IMR-90 (cell line): ENCODE measurements at regions not wholly inside any gene's neighbourhood (a gene's known extent, or its start where the extent isn't known, plus 50 kb on each side); places are given as distances from the start of the nearest gene placed in this dataset.

Source experiments
- ATAC-seq: fragments of 200-7000 bp; cut with Tn5 transposase; 2 replicates; pipeline ENCODE4 v1.9.1; 2020; ENCODE audit warnings: low read depth, mild to moderate bottlenecking, moderate library complexity
- BruUV-seq: library from RNA; stranded (reverse); fragments of 400-500 nt; replicated peaks from 2 replicates; lab custom pipeline; 2021; lab: Mats Ljungman, UMichigan
- CTCF ChIA-PET: fragments of 300-600 bp; formaldehyde crosslinking; extraction: SDS; loops from one replicate; lab custom pipeline; 2021; ENCODE audit warnings: antibody characterized with exemption; lab: Yijun Ruan, JAX
- POLR2A ChIA-PET: fragments of 300-600 bp; sonication (Branson Sonifier 250); formaldehyde crosslinking; loops from one replicate; lab custom pipeline; 2022; ENCODE audit warnings: antibody characterized with exemption; ENCODE audit not compliant: unreplicated experiment; lab: Charles Lee
- DNase-seq: peaks from one replicate; pipeline ENCODE4 v3.0.0; 2013
- H2AFZ ChIP-seq: replicated peaks from 2 replicates; pipeline ENCODE3; 2013; ENCODE audit warnings: low read length, mild to moderate bottlenecking; ENCODE audit not compliant: poor library complexity
- H2AK5ac ChIP-seq: 2 replicates; pipeline ENCODE4 v1.6.1; 2013; ENCODE audit warnings: low read depth, low read length, inconsistent platforms
- H2AK9ac ChIP-seq: replicated peaks from 2 replicates; pipeline ENCODE3; 2013; ENCODE audit warnings: mild to moderate bottlenecking, low read depth, low read length, moderate library complexity; ENCODE audit not compliant: poor library complexity
- H2BK120ac ChIP-seq: 2 replicates; pipeline ENCODE4 v1.6.1; 2013; ENCODE audit warnings: low read depth, low read length, inconsistent platforms
- H2BK15ac ChIP-seq: 3 replicates; pipeline ENCODE4 v1.6.1; 2013; ENCODE audit warnings: low read depth, low read length, inconsistent platforms
- H2BK20ac ChIP-seq: 2 replicates; pipeline ENCODE4 v1.6.1; 2013; ENCODE audit warnings: low read depth, mild to moderate bottlenecking, inconsistent platforms, low read length, moderate library complexity
- H2BK5ac ChIP-seq: 2 replicates; pipeline ENCODE4 v1.6.1; 2013; ENCODE audit warnings: mild to moderate bottlenecking, low read depth, low read length, inconsistent platforms; ENCODE audit not compliant: poor library complexity, severe bottlenecking
- H3K14ac ChIP-seq: replicated peaks from 2 replicates; pipeline ENCODE4 v1.6.1; 2013; ENCODE audit warnings: low read depth, low read length, inconsistent platforms
- H3K18ac ChIP-seq: 2 replicates; pipeline ENCODE4 v1.6.1; 2013; ENCODE audit warnings: low read depth, low read length, control low read depth
- H3K23ac ChIP-seq: 2 replicates; pipeline ENCODE4 v1.6.1; 2013; ENCODE audit warnings: low read depth, low read length, inconsistent platforms
- H3K27ac ChIP-seq: 2 replicates; pipeline ENCODE4 v1.5.1; 2013; ENCODE audit warnings: mild to moderate bottlenecking, control low read depth, low read length; ENCODE audit not compliant: insufficient read depth
- H3K27me3 ChIP-seq: 2 replicates; pipeline ENCODE4 v1.6.1; 2013; ENCODE audit warnings: low read length; ENCODE audit not compliant: control insufficient read depth, insufficient read depth
- H3K36me3 ChIP-seq: 2 replicates; pipeline ENCODE4 v1.6.1; 2013; ENCODE audit warnings: low read length, mixed read lengths; ENCODE audit not compliant: control insufficient read depth, insufficient read depth
- H3K4ac ChIP-seq: 2 replicates; pipeline ENCODE4 v1.6.1; 2013; ENCODE audit warnings: low read depth, low read length, inconsistent platforms
- H3K4me1 ChIP-seq: 2 replicates; pipeline ENCODE4 v1.6.1; 2013; ENCODE audit warnings: low read length, mixed read lengths; ENCODE audit not compliant: control insufficient read depth, insufficient read depth
- H3K4me2 ChIP-seq: 2 replicates; pipeline ENCODE4 v1.6.1; 2013; ENCODE audit warnings: low read depth, mild to moderate bottlenecking, control low read depth, low read length, moderate library complexity
- H3K4me3 ChIP-seq: 2 replicates; pipeline ENCODE4 v1.5.1; 2013; ENCODE audit warnings: low read depth, mild to moderate bottlenecking, control low read depth, low read length, moderate library complexity; ENCODE audit not compliant: insufficient read depth
- H3K56ac ChIP-seq: 2 replicates; pipeline ENCODE4 v1.6.1; 2013; ENCODE audit warnings: low read length, inconsistent platforms; ENCODE audit not compliant: insufficient read depth; ENCODE audit errors: extremely low read depth
- H3K79me1 ChIP-seq, 2 experiments: 2 replicates each; pipeline ENCODE4 v1.6.1; 2013; ENCODE audit warnings: low read length in 2 of 2, inconsistent platforms in 1 of 2, low read depth in 1 of 2
- H3K9ac ChIP-seq: 2 replicates; pipeline ENCODE4 v1.6.1; 2013; ENCODE audit warnings: low read depth, low read length, control low read depth
- H3K9me1 ChIP-seq: 2 replicates; pipeline ENCODE4 v1.6.1; 2013; ENCODE audit warnings: low read length, inconsistent platforms; ENCODE audit not compliant: insufficient read depth
- H3K9me3 ChIP-seq: 2 replicates; pipeline ENCODE4 v1.6.1; 2013; ENCODE audit warnings: low read length; ENCODE audit not compliant: control insufficient read depth, insufficient read depth
- H4K20me1 ChIP-seq: 2 replicates; pipeline ENCODE4 v1.6.1; 2013; ENCODE audit warnings: low read length, inconsistent platforms; ENCODE audit not compliant: insufficient read depth
- H4K5ac ChIP-seq: 2 replicates; pipeline ENCODE4 v1.6.1; 2013; ENCODE audit warnings: mild to moderate bottlenecking, low read depth, low read length, control low read depth
- H4K8ac ChIP-seq, 2 experiments: 2 replicates each; pipeline ENCODE4 v1.6.1; 2013; ENCODE audit warnings: low read depth in 2 of 2, low read length in 2 of 2, control low read depth in 1 of 2, inconsistent platforms in 1 of 2
- H4K91ac ChIP-seq: 2 replicates; pipeline ENCODE4 v1.6.1; 2013; ENCODE audit warnings: low read depth, low read length, inconsistent platforms; ENCODE audit not compliant: insufficient read depth
- BHLHE40 ChIP-seq: fragments of 150-350 bp; IDR thresholded peaks from 2 replicates; pipeline ENCODE4 v1.6.1; 2016; ENCODE audit warnings: mild to moderate bottlenecking, low read depth, low read length
- CEBPB ChIP-seq: IDR thresholded peaks from 2 replicates; pipeline ENCODE4 v1.6.1; 2012; ENCODE audit warnings: low read depth, low read length, improper control_type of control experiment
- CHD1 ChIP-seq: IDR thresholded peaks from 2 replicates; pipeline ENCODE4 v1.6.1; 2012; ENCODE audit warnings: low read depth, low read length, improper control_type of control experiment
- CTCF ChIP-seq: conservative IDR thresholded peaks from 2 replicates; pipeline ENCODE4 v1.5.1; 2012; ENCODE audit warnings: mild to moderate bottlenecking, low read depth, low read length, improper control_type of control experiment
- ELK1 ChIP-seq: fragments of 150-350 bp; IDR thresholded peaks from 2 replicates; pipeline ENCODE4 v1.6.1; 2016; ENCODE audit warnings: low read depth, mild to moderate bottlenecking, low read length, moderate library complexity, borderline replicate concordance
- FOS ChIP-seq: fragments of 150-350 bp; IDR thresholded peaks from 2 replicates; pipeline ENCODE4 v1.6.1; 2016; ENCODE audit warnings: low read depth, low read length
- MAFK ChIP-seq: IDR thresholded peaks from 2 replicates; pipeline ENCODE4 v1.6.1; 2012; ENCODE audit warnings: low read depth, low read length, improper control_type of control experiment
- MAZ ChIP-seq: IDR thresholded peaks from 2 replicates; pipeline ENCODE4 v1.6.1; 2012; ENCODE audit warnings: low read depth, mild to moderate bottlenecking, low read length, improper control_type of control experiment, moderate library complexity, borderline replicate concordance
- MXI1 ChIP-seq: IDR thresholded peaks from 2 replicates; pipeline ENCODE4 v1.6.1; 2012; ENCODE audit warnings: low read depth, mild to moderate bottlenecking, low read length, moderate library complexity, borderline replicate concordance
- NFE2L2 ChIP-seq: fragments of 150-350 bp; IDR thresholded peaks from 2 replicates; pipeline ENCODE4 v1.6.1; 2016; ENCODE audit warnings: low read depth, mild to moderate bottlenecking, low read length
- POLR2A ChIP-seq: IDR thresholded peaks from 2 replicates; pipeline ENCODE4 v1.6.1; 2012; ENCODE audit warnings: mild to moderate bottlenecking, low read depth, low read length
- RAD21 ChIP-seq: IDR thresholded peaks from 2 replicates; pipeline ENCODE4 v1.6.1; 2012; ENCODE audit warnings: low read length, improper control_type of control experiment
- RCOR1 ChIP-seq: IDR thresholded peaks from 2 replicates; pipeline ENCODE4 v1.6.1; 2012; ENCODE audit warnings: mild to moderate bottlenecking, low read length, improper control_type of control experiment; ENCODE audit not compliant: insufficient replicate concordance
- RFX5 ChIP-seq: IDR thresholded peaks from 2 replicates; pipeline ENCODE4 v1.8.0; 2012; ENCODE audit warnings: low read depth, mild to moderate bottlenecking, low read length, moderate library complexity
- SMC3 ChIP-seq: fragments of 150-350 bp; IDR thresholded peaks from 2 replicates; pipeline ENCODE4 v1.6.1; 2016; ENCODE audit warnings: low read depth, mild to moderate bottlenecking, antibody characterized with exemption, low read length, moderate library complexity
- USF2 ChIP-seq: fragments of 150-350 bp; IDR thresholded peaks from 2 replicates; pipeline ENCODE4 v1.6.1; 2017; ENCODE audit warnings: mild to moderate bottlenecking, antibody characterized with exemption, low read length, low read depth
- WGBS, 2 experiments: methylation state at CpG; one replicate each; pipeline versions ENCODE4 v1.1.5 to v1.1.7; 2013; ENCODE audit warnings: missing lambda C conversion rate in 2 of 2; ENCODE audit not compliant: insufficient read length in 1 of 2; ENCODE audit errors: extremely low coverage in 2 of 2; 5-methylcytosine and 5-hydroxymethylcytosine counted together
- dilution Hi-C: fragments of 300-500 bp; cut with HindIII; formaldehyde crosslinking; loops from one replicate; pipeline ENCODE4 v1.14.3; 2018; ENCODE audit warnings: low sequenced_read_pairs; ENCODE audit not compliant: unreplicated experiment
- in situ Hi-C: fragments of 300-500 bp; cut with MboI; formaldehyde crosslinking; loops from 3 replicates; pipeline ENCODE4 v1.14.3; 2019; ENCODE audit warnings: low sequenced_read_pairs, inconsistent platforms, mixed read lengths
- intact Hi-C: fragments of 100-400 bp; cut with micrococcal nuclease; formaldehyde crosslinking; loops from 2 replicates; pipeline ENCODE4 v1.10.0; 2022

GRCh38 chr10:44178281-44178680, 206.6 kb downstream of the CXCL12 start:
- H3K27ac ChIP-seq = no peak overlapping the region
- no peak overlapping the region for H2BK120ac ChIP-seq
- H3K9ac ChIP-seq = no peak overlapping the region
- no peak overlapping the region for H2AFZ ChIP-seq
- CTCF ChIA-PET = interaction anchor here (0.6 kb wide), 1 partner anchor 120 kb away, joined by 5 read pairs; no protein-coding TSS in a partner anchor
- no peak for TF ChIP-seq RCOR1
- no peak for TF ChIP-seq MAFK
- TF ChIP-seq BHLHE40 = no peak
- no peak for TF ChIP-seq FOS
- no peak for TF ChIP-seq CEBPB
- no peak for TF ChIP-seq SMC3
- TF ChIP-seq RFX5 = no peak
- TF ChIP-seq CHD1 = no peak
- no peak for TF ChIP-seq USF2
- TF ChIP-seq CTCF = no peak
- TF ChIP-seq MAZ = no peak
- TF ChIP-seq ELK1 = no peak
- TF ChIP-seq POLR2A = no peak
- no peak for TF ChIP-seq NFE2L2
- TF ChIP-seq RAD21 = no peak
- TF ChIP-seq MXI1 = no peak
- dilution Hi-C loops = no loop called here
- BruUV-seq = no TSS peak
- H3K56ac ChIP-seq = no peak overlapping the region
- H4K8ac ChIP-seq = no peak overlapping the region
- H3K4me1 ChIP-seq = peaks cover 8% of the 10 kb centered on the region
- no peak overlapping the region for H4K5ac ChIP-seq
- no peaks in the 10 kb centered on the region for H3K79me1 ChIP-seq
- no peak overlapping the region for H3K18ac ChIP-seq
- H3K23ac ChIP-seq = no peak overlapping the region
- H2AK9ac ChIP-seq = no peak overlapping the region
- no peak overlapping the region for H2BK20ac ChIP-seq
- WGBS, 2 experiments = no CpG with 5 or more reads among the region's 3 CpGs
- H3K4me3 ChIP-seq = no peak overlapping the region
- no peaks in the 10 kb centered on the region for H3K9me3 ChIP-seq
- H3K36me3 ChIP-seq = no peaks in the 10 kb centered on the region
- in situ Hi-C loops = no loop called here
- POLR2A ChIA-PET = no interaction called here
- ATAC-seq (no peak), DNase-seq (no peak)
- no peak overlapping the region for H2AK5ac ChIP-seq
- peaks cover 8% of the 10 kb centered on the region; the same call in 1 of the 2 replicates for H3K27me3 ChIP-seq
- no peak overlapping the region for H3K14ac ChIP-seq
- H3K9me1 ChIP-seq = peaks cover 4% of the 10 kb centered on the region; the same call in 1 of the 2 replicates
- no peak overlapping the region for H2BK5ac ChIP-seq
- intact Hi-C loops = no loop called here
- H3K4me2 ChIP-seq = no peak overlapping the region
- H3K4ac ChIP-seq = no peak overlapping the region
- no peak overlapping the region for H2BK15ac ChIP-seq
- no peaks in the 10 kb centered on the region for H4K20me1 ChIP-seq
- H4K91ac ChIP-seq = no peak overlapping the region
